Caco-2 (cell line): ENCODE measurements at regions not wholly inside any gene's neighbourhood (a gene's known extent, or its start where the extent isn't known, plus 50 kb on each side); places are given as distances from the start of the nearest gene placed in this dataset.

Experiments used
- BruUV-seq: library from RNA; stranded (reverse); fragments of 400-500 nt; replicated peaks from 2 replicates; lab custom pipeline; 2021; lab: Mats Ljungman, UMichigan
- CTCF ChIA-PET: fragments of 300-600 bp; sonication (Branson Sonifier 250); formaldehyde crosslinking; loops from one replicate; lab custom pipeline; 2022; ENCODE audit warnings: antibody characterized with exemption; lab: Charles Lee
- POLR2A ChIA-PET: fragments of 300-600 bp; sonication (Branson Sonifier 250); formaldehyde crosslinking; loops from one replicate; lab custom pipeline; 2022; ENCODE audit warnings: antibody characterized with exemption; lab: Charles Lee
- DNase-seq, 2 experiments: peaks; one replicate each; pipeline versions ENCODE4 v3.0.0 to v3.0.0-alpha.2; 2020 to 2022
- H3K27me3 ChIP-seq: replicated peaks from 2 replicates; pipeline ENCODE4 v1.6.0; 2011; ENCODE audit warnings: low read length; ENCODE audit not compliant: control insufficient read depth, insufficient read depth
- H3K36me3 ChIP-seq: 2 replicates; pipeline ENCODE4 v1.5.1; 2011; ENCODE audit warnings: low read length; ENCODE audit not compliant: control insufficient read depth, insufficient read depth
- H3K4me1 ChIP-seq: fragments of 250-450 bp; sonication (Bioruptor Pico); 2 replicates; pipeline ENCODE4 v1.5.1; 2020; ENCODE audit warnings: mild to moderate bottlenecking
- H3K4me3 ChIP-seq: 2 replicates; pipeline ENCODE4 v1.5.1; 2011; ENCODE audit warnings: low read depth, mild to moderate bottlenecking, control low read depth, low read length
- H3K9me3 ChIP-seq: fragments of 250-450 bp; sonication (Bioruptor Pico); 2 replicates; pipeline ENCODE4 v1.5.1; 2020; ENCODE audit warnings: mild to moderate bottlenecking, moderate library complexity
- H3K27ac Mint-ChIP-seq: one replicate; pipeline ENCODE4 v1.8.0; 2022; ENCODE audit warnings: mixed read lengths; ENCODE audit not compliant: unreplicated experiment
- H3K27me3 Mint-ChIP-seq: one replicate; pipeline ENCODE4 v1.8.0; 2022; ENCODE audit warnings: mixed read lengths; ENCODE audit not compliant: insufficient read depth, unreplicated experiment
- H3K36me3 Mint-ChIP-seq: one replicate; pipeline ENCODE4 v1.8.0; 2022; ENCODE audit warnings: mild to moderate bottlenecking, mixed read lengths; ENCODE audit not compliant: insufficient read depth, unreplicated experiment
- H3K4me1 Mint-ChIP-seq: one replicate; pipeline ENCODE4 v1.8.0; 2022; ENCODE audit warnings: low read depth, mixed read lengths; ENCODE audit not compliant: unreplicated experiment
- H3K4me3 Mint-ChIP-seq: one replicate; pipeline ENCODE4 v1.8.0; 2022; ENCODE audit warnings: mild to moderate bottlenecking, moderate library complexity, mixed read lengths; ENCODE audit not compliant: unreplicated experiment
- H3K9me3 Mint-ChIP-seq: one replicate; pipeline ENCODE4 v1.8.0; 2022; ENCODE audit warnings: mixed read lengths; ENCODE audit not compliant: unreplicated experiment
- CTCF ChIP-seq, 2 experiments: fragments of 200-600 bp in 1 of 2; IDR thresholded peaks; 1 replicate in 1 of 2; 2 replicates in 1 of 2; pipeline versions ENCODE4 v1.5.1 to v1.8.0; 2011 to 2022; ENCODE audit warnings: antibody characterized with exemption in 1 of 2, control low read depth in 1 of 2, inconsistent platforms in 1 of 2, low read depth in 1 of 2, low read length in 1 of 2, mild to moderate bottlenecking in 1 of 2, moderate library complexity in 1 of 2; ENCODE audit not compliant: insufficient read depth in 1 of 2, severe bottlenecking in 1 of 2, unreplicated experiment in 1 of 2
- intact Hi-C: fragments of 100-400 bp; cut with micrococcal nuclease; formaldehyde crosslinking; loops from one replicate; pipeline ENCODE4 v1.10.0; 2022; ENCODE audit not compliant: unreplicated experiment

DNA sequence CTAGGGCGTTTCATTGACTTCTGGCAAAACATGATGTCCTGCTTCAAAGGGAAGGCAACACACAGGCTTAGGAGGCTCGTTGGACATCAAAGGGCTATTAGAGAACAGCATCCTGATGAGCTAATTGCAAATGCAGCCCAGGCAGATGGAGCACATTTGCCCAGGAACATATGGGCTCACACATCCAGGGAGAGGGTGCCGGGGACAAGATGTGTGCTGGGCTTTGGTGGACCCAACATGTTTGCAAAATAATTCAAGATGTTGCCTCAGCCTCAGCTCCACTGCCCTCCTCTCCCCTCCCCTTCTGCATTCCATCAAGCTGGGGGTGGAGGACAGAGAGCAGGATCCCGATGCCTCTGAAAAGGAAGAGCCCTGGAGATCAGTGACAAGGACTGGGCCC, 217.1 kb upstream of the ZMIZ1 start:
- no peaks in the 10 kb centered on the region for H3K4me1 ChIP-seq
- no peaks in the 10 kb centered on the region for H3K9me3 ChIP-seq
- no peak for DNase-seq
- no peaks in the 10 kb centered on the region for H3K9me3 Mint-ChIP-seq
- H3K4me3 Mint-ChIP-seq, result no peak overlapping the region
- H3K27me3 Mint-ChIP-seq, result no peaks in the 10 kb centered on the region
- H3K4me3 ChIP-seq, result no peak overlapping the region
- H3K27ac Mint-ChIP-seq, result no peak overlapping the region
- no peaks in the 10 kb centered on the region for H3K36me3 ChIP-seq
- no peaks in the 10 kb centered on the region for H3K27me3 ChIP-seq
- no peak for TF ChIP-seq CTCF (IDR thresholded peaks at IDR 0.05; ENCODE audit: insufficient read depth in 1 of 2, low read depth in 1 of 2, low read length in 1 of 2, severe bottlenecking in 1 of 2, unreplicated experiment in 1 of 2)
- ChIA-PET CTCF (no interaction called here), POLR2A (interaction anchor here (0.5 kb wide), 1 partner anchor 245 kb away, joined by 3 read pairs; no protein-coding TSS in a partner anchor)
- intact Hi-C loops, result no loop called here
- no peaks in the 10 kb centered on the region for H3K36me3 Mint-ChIP-seq
- no TSS peak for BruUV-seq
- H3K4me1 Mint-ChIP-seq, result peaks cover 7% of the 10 kb centered on the region

DNA sequence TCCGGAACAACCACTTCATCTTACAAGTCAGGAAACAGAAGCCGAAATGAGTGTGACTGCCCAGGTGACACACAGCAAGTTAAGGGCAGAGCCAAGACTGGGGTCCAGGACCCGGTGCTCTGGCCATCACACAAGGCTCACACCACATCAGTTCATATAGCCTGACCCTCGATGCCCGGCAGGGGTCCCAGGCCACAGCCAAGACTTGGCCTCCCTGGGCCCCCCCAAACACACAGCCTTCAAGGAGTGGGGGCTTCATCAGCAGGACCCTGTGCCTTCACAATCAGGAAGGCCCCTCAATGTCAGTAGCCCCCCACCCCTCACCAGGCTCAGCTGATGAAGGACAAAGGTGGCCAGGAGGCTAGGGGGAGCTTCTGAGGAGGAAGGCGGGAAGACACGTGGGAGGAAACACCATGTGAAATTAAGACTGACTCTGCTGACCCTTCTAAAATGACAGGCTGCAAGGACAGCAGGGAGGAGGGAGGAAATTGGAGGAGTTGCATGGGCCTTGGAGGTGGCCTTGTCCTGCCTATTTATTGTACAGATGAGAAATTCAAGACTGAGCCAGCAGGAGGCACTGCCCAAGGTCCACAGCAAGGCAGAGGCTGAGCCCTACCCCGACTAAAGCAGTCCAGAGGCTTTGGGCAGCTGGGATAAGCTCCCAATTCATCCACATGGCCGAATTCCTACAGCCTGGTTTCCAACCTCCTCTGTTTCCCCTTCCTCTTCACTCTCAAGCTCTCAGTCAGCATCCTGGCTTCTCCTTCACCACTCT, 216.1 kb upstream of the ZMIZ1 start:
- no peaks in the 10 kb centered on the region for H3K4me1 ChIP-seq
- BruUV-seq, result no TSS peak
- no peaks in the 10 kb centered on the region for H3K36me3 ChIP-seq
- Mint-ChIP-seq H3K27ac (no peak overlapping the region), H3K9me3 (no peaks in the 10 kb centered on the region), H3K4me1 (peaks cover 7% of the 10 kb centered on the region), H3K27me3 (no peaks in the 10 kb centered on the region), H3K4me3 (no peak overlapping the region), H3K36me3 (no peaks in the 10 kb centered on the region)
- no peak for TF ChIP-seq CTCF (IDR thresholded peaks at IDR 0.05; ENCODE audit: insufficient read depth in 1 of 2, low read depth in 1 of 2, low read length in 1 of 2, severe bottlenecking in 1 of 2, unreplicated experiment in 1 of 2)
- no peak for DNase-seq
- no peaks in the 10 kb centered on the region for H3K27me3 ChIP-seq
- no peaks in the 10 kb centered on the region for H3K9me3 ChIP-seq
- intact Hi-C loops, result no loop called here
- ChIA-PET POLR2A (no interaction called here), CTCF (no interaction called here)
- no peak overlapping the region for H3K4me3 ChIP-seq

GRCh38 chr10:78853864-78854263, 214.9 kb upstream of the ZMIZ1 start:
- Histone ChIP-seq H3K9me3 (no peaks in the 10 kb centered on the region), H3K27me3 (no peaks in the 10 kb centered on the region), H3K4me1 (no peaks in the 10 kb centered on the region), H3K36me3 (no peaks in the 10 kb centered on the region), H3K4me3 (no peak overlapping the region)
- H3K27me3 Mint-ChIP-seq, result no peaks in the 10 kb centered on the region
- no peak for DNase-seq
- intact Hi-C loops, result no loop called here
- H3K4me1 Mint-ChIP-seq, result peaks cover 7% of the 10 kb centered on the region
- CTCF ChIA-PET, result no interaction called here
- no peaks in the 10 kb centered on the region for H3K9me3 Mint-ChIP-seq
- H3K4me3 Mint-ChIP-seq, result no peak overlapping the region
- BruUV-seq, result no TSS peak
- no peak for TF ChIP-seq CTCF (IDR thresholded peaks at IDR 0.05; ENCODE audit: insufficient read depth in 1 of 2, low read depth in 1 of 2, low read length in 1 of 2, severe bottlenecking in 1 of 2, unreplicated experiment in 1 of 2)
- no peak overlapping the region for H3K27ac Mint-ChIP-seq
- POLR2A ChIA-PET, result no interaction called here
- no peaks in the 10 kb centered on the region for H3K36me3 Mint-ChIP-seq
